Keratinocyte (primary cell): ENCODE measurements at regions not wholly inside any gene's neighbourhood (a gene's known extent, or its start where the extent isn't known, plus 50 kb on each side); places are given as distances from the start of the nearest gene placed in this dataset.

ENCODE experiments used
- EZH2 ChIP-seq: IDR thresholded peaks from one replicate; pipeline ENCODE4 v1.6.1; 2012; ENCODE audit warnings: inconsistent platforms, mild to moderate bottlenecking, low read length, moderate library complexity
- TF ChIP-seq, protein P1 (sequence below), 3 experiments: IDR thresholded peaks in 1 of 3; conservative IDR thresholded peaks in 1 of 3; optimal IDR thresholded peaks in 1 of 3; 2 replicates in 2 of 3; 3 replicates in 1 of 3; pipeline versions ENCODE3 to v1.5.1; 2011; ENCODE audit warnings: low read length in 3 of 3, mild to moderate bottlenecking in 3 of 3, moderate library complexity in 2 of 3, control low read depth in 1 of 3, inconsistent platforms in 1 of 3; ENCODE audit not compliant: insufficient read depth in 2 of 3; ENCODE audit errors: extremely low read depth in 1 of 3

- TF ChIP-seq, protein P1, sequence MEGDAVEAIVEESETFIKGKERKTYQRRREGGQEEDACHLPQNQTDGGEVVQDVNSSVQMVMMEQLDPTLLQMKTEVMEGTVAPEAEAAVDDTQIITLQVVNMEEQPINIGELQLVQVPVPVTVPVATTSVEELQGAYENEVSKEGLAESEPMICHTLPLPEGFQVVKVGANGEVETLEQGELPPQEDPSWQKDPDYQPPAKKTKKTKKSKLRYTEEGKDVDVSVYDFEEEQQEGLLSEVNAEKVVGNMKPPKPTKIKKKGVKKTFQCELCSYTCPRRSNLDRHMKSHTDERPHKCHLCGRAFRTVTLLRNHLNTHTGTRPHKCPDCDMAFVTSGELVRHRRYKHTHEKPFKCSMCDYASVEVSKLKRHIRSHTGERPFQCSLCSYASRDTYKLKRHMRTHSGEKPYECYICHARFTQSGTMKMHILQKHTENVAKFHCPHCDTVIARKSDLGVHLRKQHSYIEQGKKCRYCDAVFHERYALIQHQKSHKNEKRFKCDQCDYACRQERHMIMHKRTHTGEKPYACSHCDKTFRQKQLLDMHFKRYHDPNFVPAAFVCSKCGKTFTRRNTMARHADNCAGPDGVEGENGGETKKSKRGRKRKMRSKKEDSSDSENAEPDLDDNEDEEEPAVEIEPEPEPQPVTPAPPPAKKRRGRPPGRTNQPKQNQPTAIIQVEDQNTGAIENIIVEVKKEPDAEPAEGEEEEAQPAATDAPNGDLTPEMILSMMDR (optimal IDR thresholded peaks at IDR 0.05 in 1 of 3, IDR thresholded peaks at IDR 0.05 in 1 of 3, conservative IDR thresholded peaks at IDR 0.05 in 1 of 3; ENCODE audit: extremely low read depth in 1 of 3, insufficient read depth in 2 of 3, low read length in 3 of 3): no peak
- TF ChIP-seq EZH2: no peak
Observed at GRCh38 chr2:200066417-200066816, 111.0 kb downstream of the MAIP1 start.
